Gastroesophageal sphincter (tissue), 3 donors: ENCODE measurements at regions not wholly inside any gene's neighbourhood (a gene's known extent, or its start where the extent isn't known, plus 50 kb on each side); places are given as distances from the start of the nearest gene placed in this dataset.

Experiments
- POLR2A ChIP-seq, 2 donors: fragments of 450-650 bp; IDR thresholded peaks; one replicate each; pipeline ENCODE4 v1.6.1; 2017; ENCODE audit warnings: antibody characterized with exemption in 2 of 2, mild to moderate bottlenecking in 2 of 2, moderate library complexity in 1 of 2
- POLR2AphosphoS5 ChIP-seq: sonication (generic); formaldehyde crosslinking; IDR thresholded peaks from one replicate; pipeline ENCODE4 v1.6.1; 2017; ENCODE audit warnings: antibody characterized with exemption
- TF ChIP-seq, protein P1 (sequence below), 4 experiments: fragments of 200-600 bp in 2 of 4; fragments of 450-650 bp in 2 of 4; sonication (generic) in 1 of 4; IDR thresholded peaks; one replicate each; pipeline ENCODE4 v1.5.1; 2017 to 2019; ENCODE audit warnings: antibody characterized with exemption in 4 of 4, mild to moderate bottlenecking in 2 of 4, moderate library complexity in 2 of 4

DNA sequence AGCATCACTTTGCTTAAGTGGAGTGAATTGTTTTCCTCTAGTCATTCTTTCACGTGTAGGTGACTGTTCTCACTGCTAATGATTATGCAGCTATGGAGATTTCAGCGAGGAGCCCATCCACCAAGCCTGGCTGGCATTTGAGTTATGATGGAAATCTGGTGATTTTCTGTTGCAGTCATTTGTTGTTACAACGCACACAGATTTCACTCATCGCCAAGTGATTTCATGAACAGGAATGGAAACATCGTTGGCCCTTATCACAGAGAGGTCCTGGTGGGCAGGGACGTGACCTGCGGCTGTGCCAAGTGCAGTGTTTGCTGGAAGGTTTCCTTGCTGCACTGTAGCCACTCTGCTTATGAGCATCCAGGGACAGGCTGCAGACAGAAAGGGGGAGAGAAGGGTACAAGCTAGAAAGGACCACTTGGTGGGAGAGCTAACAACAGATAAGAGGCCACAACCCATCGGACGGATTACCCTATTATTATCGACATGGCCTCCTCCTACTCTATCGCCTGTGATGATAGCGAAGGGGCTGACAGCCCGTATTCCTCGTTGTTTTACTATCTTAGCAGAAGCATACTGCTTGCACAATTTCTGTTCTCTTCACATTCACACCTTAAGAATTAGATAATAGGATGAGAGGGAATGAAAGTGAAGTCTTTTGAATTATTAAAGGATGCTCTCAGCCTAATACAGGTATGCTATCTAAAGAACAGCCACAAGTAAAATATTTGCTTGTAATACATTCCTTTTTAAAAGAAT is 99.0 kb upstream of the PITRM1 start:
- TF ChIP-seq, protein P1, sequence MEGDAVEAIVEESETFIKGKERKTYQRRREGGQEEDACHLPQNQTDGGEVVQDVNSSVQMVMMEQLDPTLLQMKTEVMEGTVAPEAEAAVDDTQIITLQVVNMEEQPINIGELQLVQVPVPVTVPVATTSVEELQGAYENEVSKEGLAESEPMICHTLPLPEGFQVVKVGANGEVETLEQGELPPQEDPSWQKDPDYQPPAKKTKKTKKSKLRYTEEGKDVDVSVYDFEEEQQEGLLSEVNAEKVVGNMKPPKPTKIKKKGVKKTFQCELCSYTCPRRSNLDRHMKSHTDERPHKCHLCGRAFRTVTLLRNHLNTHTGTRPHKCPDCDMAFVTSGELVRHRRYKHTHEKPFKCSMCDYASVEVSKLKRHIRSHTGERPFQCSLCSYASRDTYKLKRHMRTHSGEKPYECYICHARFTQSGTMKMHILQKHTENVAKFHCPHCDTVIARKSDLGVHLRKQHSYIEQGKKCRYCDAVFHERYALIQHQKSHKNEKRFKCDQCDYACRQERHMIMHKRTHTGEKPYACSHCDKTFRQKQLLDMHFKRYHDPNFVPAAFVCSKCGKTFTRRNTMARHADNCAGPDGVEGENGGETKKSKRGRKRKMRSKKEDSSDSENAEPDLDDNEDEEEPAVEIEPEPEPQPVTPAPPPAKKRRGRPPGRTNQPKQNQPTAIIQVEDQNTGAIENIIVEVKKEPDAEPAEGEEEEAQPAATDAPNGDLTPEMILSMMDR (IDR thresholded peaks at IDR 0.05): no peak
- TF ChIP-seq POLR2AphosphoS5 (no peak), POLR2A (IDR thresholded peaks at IDR 0.05) (no peak)
